ENCODE measurements at regions not wholly inside any gene's neighbourhood (a gene's known extent, or its start where the extent isn't known, plus 50 kb on each side); places are given as distances from the start of the nearest gene placed in this dataset.

GRCh38 chr6:169098116-169098515 is 155.5 kb downstream of the THBS2 start:
- Histone ChIP-seq H3K27me3 (ENCODE audit: control insufficient read depth in 4 of 4, insufficient read depth in 4 of 4, low read length in 3 of 4) (no peaks in the 10 kb centered on the region), H3K36me3 (ENCODE audit: control insufficient read depth in 4 of 4, insufficient read depth in 3 of 4, low read depth in 1 of 4, low read length in 3 of 4) (no peaks in the 10 kb centered on the region), H3K9me3 (ENCODE audit: control insufficient read depth in 4 of 4, low read length in 3 of 4) (peaks cover 0 to 8% (median 1%) of the 10 kb centered on the region in 4 donors), H3K9ac (ENCODE audit: low read depth in 1 of 2, low read length in 2 of 2) (no peak overlapping the region), H3K27ac (ENCODE audit: low read depth in 1 of 2, low read length in 2 of 2) (no peak overlapping the region), H3K4me1 (ENCODE audit: control insufficient read depth in 4 of 4, insufficient read depth in 4 of 4, low read length in 3 of 4) (no peaks in the 10 kb centered on the region), H3K4me3 (ENCODE audit: low read depth in 1 of 3, low read length in 3 of 3) (no peak overlapping the region)
- TF ChIP-seq RXRA (IDR thresholded peaks at IDR 0.05) (no peak), FOXA2 (IDR thresholded peaks at IDR 0.05) (no peak), NR2F2 (IDR thresholded peaks at IDR 0.05) (no peak), SP1 (IDR thresholded peaks at IDR 0.05) (no peak), EGR1 (IDR thresholded peaks at IDR 0.05; ENCODE audit: low read depth in 2 of 2) (no peak), FOXA1 (IDR thresholded peaks at IDR 0.05) (no peak), HNF4G (IDR thresholded peaks at IDR 0.05) (no peak), ZBTB33 (IDR thresholded peaks at IDR 0.05) (no peak)
- 64% methylated on average over 1 of the region's 1 CpG for WGBS
- no peak for DNase-seq (ENCODE audit: low spot score)

- no peaks in the 10 kb centered on the region for H3K27me3 ChIP-seq (ENCODE audit: control insufficient read depth in 4 of 4, insufficient read depth in 4 of 4, low read length in 3 of 4)
- peaks cover 0 to 3% (median 1%) of the 10 kb centered on the region in 4 donors for H3K9me3 ChIP-seq (ENCODE audit: control insufficient read depth in 4 of 4, low read length in 3 of 4)
- H3K9ac ChIP-seq (ENCODE audit: low read depth in 1 of 2, low read length in 2 of 2) = no peak overlapping the region
- no peak for TF ChIP-seq ATF3 (IDR thresholded peaks at IDR 0.05)
- TF ChIP-seq TAF1 (conservative IDR thresholded peaks at IDR 0.05) = no peak
- H3K4me1 ChIP-seq (ENCODE audit: control insufficient read depth in 4 of 4, insufficient read depth in 4 of 4, low read length in 3 of 4) = no peaks in the 10 kb centered on the region
- H3K27ac ChIP-seq (ENCODE audit: low read depth in 1 of 2, low read length in 2 of 2) = no peak overlapping the region
- no peak overlapping the region for H3K4me3 ChIP-seq (ENCODE audit: low read depth in 1 of 3, low read length in 3 of 3)
- DNase-seq (ENCODE audit: low spot score) = no peak
- no peaks in the 10 kb centered on the region for H3K36me3 ChIP-seq (ENCODE audit: control insufficient read depth in 4 of 4, insufficient read depth in 3 of 4, low read depth in 1 of 4, low read length in 3 of 4)
- 80% methylated on average over 11 of the region's 11 CpGs for WGBS
Observed at GRCh38 chr6:169097381-169097959, 156.2 kb downstream of the THBS2 start.

GRCh38 chr6:169096388-169096787 is 157.3 kb downstream of the THBS2 start:
- Histone ChIP-seq H3K27me3 (ENCODE audit: control insufficient read depth in 4 of 4, insufficient read depth in 4 of 4, low read length in 3 of 4) (no peaks in the 10 kb centered on the region), H3K36me3 (ENCODE audit: control insufficient read depth in 4 of 4, insufficient read depth in 3 of 4, low read depth in 1 of 4, low read length in 3 of 4) (no peaks in the 10 kb centered on the region), H3K4me1 (ENCODE audit: control insufficient read depth in 4 of 4, insufficient read depth in 4 of 4, low read length in 3 of 4) (no peaks in the 10 kb centered on the region), H3K9ac (ENCODE audit: low read depth in 1 of 2, low read length in 2 of 2) (no peak overlapping the region), H3K27ac (ENCODE audit: low read depth in 1 of 2, low read length in 2 of 2) (no peak overlapping the region), H3K9me3 (ENCODE audit: control insufficient read depth in 4 of 4, low read length in 3 of 4) (peaks cover 0 to 3% (median 1%) of the 10 kb centered on the region in 4 donors), H3K4me3 (ENCODE audit: low read depth in 1 of 3, low read length in 3 of 3) (no peak overlapping the region)
- DNase-seq (ENCODE audit: low spot score) = no peak
- no peak for TF ChIP-seq ATF3 (IDR thresholded peaks at IDR 0.05)
- no peak for TF ChIP-seq FOXA2 (IDR thresholded peaks at IDR 0.05)
- no peak for TF ChIP-seq MAX (IDR thresholded peaks at IDR 0.05)
- TF ChIP-seq NR2F2 (IDR thresholded peaks at IDR 0.05) = no peak
- TF ChIP-seq SP1 (IDR thresholded peaks at IDR 0.05) = no peak
- no peak for TF ChIP-seq ZBTB33 (IDR thresholded peaks at IDR 0.05)
- TF ChIP-seq YY1 (IDR thresholded peaks at IDR 0.05) = no peak
- no peak for TF ChIP-seq HNF4G (IDR thresholded peaks at IDR 0.05)
- WGBS = 83% methylated on average over 5 of the region's 5 CpGs

Measured in liver (tissue), 7 donors.